ENCODE measurements at regions not wholly inside any gene's neighbourhood (a gene's known extent, or its start where the extent isn't known, plus 50 kb on each side); places are given as distances from the start of the nearest gene placed in this dataset.

DNA sequence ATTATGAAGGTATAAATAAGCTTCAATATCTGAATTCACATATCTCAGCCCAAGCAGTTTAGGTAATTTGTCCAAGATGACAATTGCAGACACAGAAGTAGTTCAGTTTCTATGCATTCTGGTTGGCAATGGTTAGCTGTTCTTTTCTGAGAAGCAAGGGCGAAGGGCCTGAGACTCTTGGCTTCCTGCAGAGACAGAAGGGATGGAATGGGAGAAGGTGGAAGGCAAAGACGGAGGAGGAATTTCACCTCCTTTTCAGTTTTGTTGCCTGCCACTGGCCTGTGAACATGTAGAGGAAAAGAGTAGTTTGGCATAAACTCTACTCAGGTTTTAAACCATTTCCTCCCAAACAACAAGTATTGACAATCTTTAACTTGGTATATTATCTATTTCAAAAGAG, 180.7 kb upstream of the HS3ST5 start:
- Histone ChIP-seq H4K8ac (ENCODE audit: extremely low read depth, insufficient read depth, low read length) (no peak overlapping the region), H3K9me3 (ENCODE audit: insufficient read depth in 2 of 2, low read depth in 1 of 2, low read length in 1 of 2) (no peaks in the 10 kb centered on the region), H2AFZ (ENCODE audit: low read length) (peak overlapping the region; percentile 36; the same call in 1 of the 2 replicates), H3K79me2 (ENCODE audit: control insufficient read depth in 1 of 2, insufficient read depth in 2 of 2, low read length in 2 of 2) (no peaks in the 10 kb centered on the region), H2BK5ac (ENCODE audit: low read depth, low read length) (no peak overlapping the region), H3K79me1 (ENCODE audit: low read depth, low read length) (no peaks in the 10 kb centered on the region), H3K4ac (replicated peaks; ENCODE audit: insufficient read length, low read depth, low read length) (no peak overlapping the region), H2AK5ac (ENCODE audit: low read depth, low read length) (no peak overlapping the region), H3K18ac (ENCODE audit: extremely low read depth, low read length) (no peak overlapping the region), H3K9ac (replicated peaks in 1 of 4; ENCODE audit: extremely low read depth in 1 of 4, low read depth in 3 of 4, low read length in 3 of 4) (no peak overlapping the region), H3K23ac (ENCODE audit: insufficient read length) (no peak overlapping the region), H2BK12ac (ENCODE audit: low read depth, low read length) (no peak overlapping the region), H2BK20ac (ENCODE audit: low read length) (no peak overlapping the region), H3K36me3 (ENCODE audit: control insufficient read depth in 2 of 4, insufficient read depth in 4 of 4, low read length in 3 of 4) (no peaks in the 10 kb centered on the region), H4K20me1 (replicated peaks in 1 of 2; ENCODE audit: control insufficient read depth in 1 of 2, insufficient read depth in 2 of 2, low read length in 2 of 2) (no peaks in the 10 kb centered on the region), H3K23me2 (ENCODE audit: low read depth, low read length) (no peaks in the 10 kb centered on the region), H2BK120ac (replicated peaks; ENCODE audit: low read depth, low read length) (no peak overlapping the region), H3K4me3 (ENCODE audit: extremely low read depth in 1 of 4, insufficient read depth in 2 of 4, low read depth in 3 of 4, low read length in 4 of 4) (no peak overlapping the region), H2BK15ac (ENCODE audit: low read length) (no peak overlapping the region), H3K14ac (ENCODE audit: insufficient read length) (no peak overlapping the region), H3K27ac (ENCODE audit: low read depth, low read length) (no peak overlapping the region), H4K5ac (ENCODE audit: insufficient read length, low read depth, low read length) (no peak overlapping the region), H3K4me2 (ENCODE audit: insufficient read depth in 1 of 2, low read depth in 2 of 2, low read length in 2 of 2) (no peak overlapping the region), H3K4me1 (replicated peaks in 1 of 4; ENCODE audit: control insufficient read depth in 3 of 4, insufficient read depth in 4 of 4, low read length in 3 of 4) (peaks cover 0 to 7% (median 3%) of the 10 kb centered on the region in 4 experiments; a peak in 3 of 7 replicates), H3K27me3 (replicated peaks in 1 of 4; ENCODE audit: control insufficient read depth in 3 of 4, extremely low read depth in 1 of 4, insufficient read depth in 3 of 4, low read length in 3 of 4) (peaks cover 0 to 1% (median 0%) of the 10 kb centered on the region in 4 experiments; a peak in 1 of 7 replicates), H3K56ac (replicated peaks; ENCODE audit: insufficient read length, low read depth, low read length) (no peak overlapping the region), H4K91ac (replicated peaks; ENCODE audit: insufficient read length, low read length) (no peak overlapping the region)
- DNase-seq (ENCODE audit: low read depth in 1 of 2, low spot score in 2 of 2) (no peak), FAIRE-seq (no peak)
- ChIA-PET POLR2A (ENCODE audit: partially characterized antibody) (interaction anchor here (0.9 to 1.5 kb wide), 2 partner anchors 11 to 93 kb away, joined by 3 read pairs; no protein-coding TSS in a partner anchor), CTCF (ENCODE audit: partially characterized antibody) (interaction anchor here (0.7 to 1.0 kb wide), 2 partner anchors 415 to 529 kb away, joined by 3 read pairs; no protein-coding TSS in a partner anchor)
- WGBS, 2 experiments (ENCODE audit: extremely low coverage in 1 of 2, insufficient coverage in 1 of 2, insufficient read length in 1 of 2, insufficient replicate concordance in 2 of 2, low coverage in 1 of 2, low lambda C conversion rate in 2 of 2, missing lambda C conversion rate in 1 of 2) = 47% methylated on average over 2 of the region's 2 CpGs; no CpG with 5 or more reads in 1 of the 2 experiments
- TF ChIP-seq CEBPB (IDR thresholded peaks at IDR 0.05; ENCODE audit: low read depth, low read length) (no peak), ZNF274 (IDR thresholded peaks at IDR 0.05; ENCODE audit: borderline replicate concordance, extremely low read depth, low read length) (no peak), SIN3A (conservative IDR thresholded peaks at IDR 0.05 in 1 of 2, IDR thresholded peaks at IDR 0.05 in 1 of 2; ENCODE audit: low read depth in 1 of 2, low read length in 2 of 2) (no peak), TAF7 (optimal IDR thresholded peaks at IDR 0.05; ENCODE audit: borderline replicate concordance, low read depth, low read length) (no peak), POLR2A (IDR thresholded peaks at IDR 0.05; ENCODE audit: control extremely low read depth in 1 of 2, low read depth in 2 of 2, low read length in 2 of 2) (no peak), SP4 (IDR thresholded peaks at IDR 0.05; ENCODE audit: low read length) (no peak), NANOG (IDR thresholded peaks at IDR 0.05; ENCODE audit: insufficient read depth, low read depth, low read length, poor library complexity, severe bottlenecking) (no peak), FOSL1 (IDR thresholded peaks at IDR 0.05; ENCODE audit: insufficient read depth, low read depth, low read length) (no peak), EGR1 (IDR thresholded peaks at IDR 0.05; ENCODE audit: borderline replicate concordance, low read depth, low read length) (no peak), GABPA (IDR thresholded peaks at IDR 0.05; ENCODE audit: borderline replicate concordance, insufficient read depth, low read length) (no peak)
- TF ChIP-seq, protein P1, sequence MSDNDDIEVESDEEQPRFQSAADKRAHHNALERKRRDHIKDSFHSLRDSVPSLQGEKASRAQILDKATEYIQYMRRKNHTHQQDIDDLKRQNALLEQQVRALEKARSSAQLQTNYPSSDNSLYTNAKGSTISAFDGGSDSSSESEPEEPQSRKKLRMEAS (IDR thresholded peaks at IDR 0.05) = no peak
- TF ChIP-seq, protein P2, sequence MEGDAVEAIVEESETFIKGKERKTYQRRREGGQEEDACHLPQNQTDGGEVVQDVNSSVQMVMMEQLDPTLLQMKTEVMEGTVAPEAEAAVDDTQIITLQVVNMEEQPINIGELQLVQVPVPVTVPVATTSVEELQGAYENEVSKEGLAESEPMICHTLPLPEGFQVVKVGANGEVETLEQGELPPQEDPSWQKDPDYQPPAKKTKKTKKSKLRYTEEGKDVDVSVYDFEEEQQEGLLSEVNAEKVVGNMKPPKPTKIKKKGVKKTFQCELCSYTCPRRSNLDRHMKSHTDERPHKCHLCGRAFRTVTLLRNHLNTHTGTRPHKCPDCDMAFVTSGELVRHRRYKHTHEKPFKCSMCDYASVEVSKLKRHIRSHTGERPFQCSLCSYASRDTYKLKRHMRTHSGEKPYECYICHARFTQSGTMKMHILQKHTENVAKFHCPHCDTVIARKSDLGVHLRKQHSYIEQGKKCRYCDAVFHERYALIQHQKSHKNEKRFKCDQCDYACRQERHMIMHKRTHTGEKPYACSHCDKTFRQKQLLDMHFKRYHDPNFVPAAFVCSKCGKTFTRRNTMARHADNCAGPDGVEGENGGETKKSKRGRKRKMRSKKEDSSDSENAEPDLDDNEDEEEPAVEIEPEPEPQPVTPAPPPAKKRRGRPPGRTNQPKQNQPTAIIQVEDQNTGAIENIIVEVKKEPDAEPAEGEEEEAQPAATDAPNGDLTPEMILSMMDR (IDR thresholded peaks at IDR 0.05; ENCODE audit: control extremely low read depth in 1 of 3, insufficient read depth in 1 of 3, low read depth in 1 of 3, low read length in 3 of 3) = no peak
